COLO668 (cell line): ENCODE measurements at regions not wholly inside any gene's neighbourhood (a gene's known extent, or its start where the extent isn't known, plus 50 kb on each side); places are given as distances from the start of the nearest gene placed in this dataset.

ENCODE experiments used
- DNase-seq: peaks from one replicate; lab custom pipeline; 2025; ENCODE audit not compliant: unreplicated experiment; lab: John Stamatoyannopoulos, UW

DNA sequence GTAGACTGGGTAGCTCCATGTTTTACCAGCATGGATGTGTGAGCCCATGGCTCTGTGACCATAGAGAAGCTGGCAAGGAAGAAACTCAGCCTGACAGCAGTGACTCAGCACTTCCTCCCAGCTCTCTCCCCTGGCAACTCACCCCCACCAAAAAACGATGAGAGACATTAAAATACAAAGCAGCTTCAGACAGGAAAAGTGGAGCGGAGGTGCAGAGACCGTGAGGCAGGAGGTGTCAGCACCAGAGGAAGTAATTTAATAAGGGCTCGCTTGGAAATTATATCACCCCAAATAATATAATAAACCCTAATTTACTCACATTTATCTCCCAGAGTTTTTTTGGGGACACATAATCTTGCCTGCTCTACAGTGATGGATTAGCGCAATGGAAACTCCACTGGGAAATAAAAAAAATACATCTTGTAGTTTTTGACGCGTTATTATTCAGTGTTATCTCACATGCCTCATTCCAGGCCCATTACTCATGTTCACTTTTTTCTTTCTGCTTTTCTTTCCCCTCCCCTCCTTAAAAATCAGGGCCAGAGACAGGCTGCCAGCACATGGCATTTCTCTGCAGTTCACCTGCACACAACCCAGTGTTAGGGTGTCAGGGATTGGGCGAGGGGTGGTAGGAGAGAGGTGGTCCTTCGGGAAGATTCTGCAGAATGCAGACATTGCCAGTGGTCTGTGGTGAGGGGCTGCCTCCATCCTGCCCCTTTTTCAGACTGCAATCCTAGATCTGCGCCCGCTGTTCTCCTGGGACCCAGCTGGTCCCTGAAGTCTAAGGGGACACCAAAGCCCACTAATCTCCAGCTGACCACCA, 170.8 kb downstream of the BUD13 start:
- no peak for DNase-seq

GRCh38 chr11:116600930-116601329, 171.9 kb downstream of the BUD13 start:
- no peak for DNase-seq

DNA sequence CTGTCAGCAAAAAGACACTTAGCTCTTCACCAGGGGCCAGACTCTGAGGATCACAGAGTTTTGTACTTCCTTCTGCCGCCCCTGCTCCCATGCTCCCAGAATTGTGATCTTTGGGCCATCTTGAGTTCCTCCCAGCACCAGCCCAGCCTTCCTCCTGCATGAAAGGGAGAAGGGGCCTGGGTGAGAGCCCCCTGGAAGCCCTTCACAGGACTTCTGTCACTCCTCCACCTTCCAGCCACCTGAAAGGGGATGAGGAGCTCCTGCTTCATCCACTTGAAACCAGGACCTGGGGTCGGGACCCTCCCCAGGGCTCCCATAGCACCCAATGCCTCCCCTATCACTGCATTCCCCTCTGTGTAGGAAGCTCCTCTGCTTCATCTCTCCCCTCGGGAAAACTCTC, 174.2 kb downstream of the BUD13 start:
- no peak for DNase-seq

DNA sequence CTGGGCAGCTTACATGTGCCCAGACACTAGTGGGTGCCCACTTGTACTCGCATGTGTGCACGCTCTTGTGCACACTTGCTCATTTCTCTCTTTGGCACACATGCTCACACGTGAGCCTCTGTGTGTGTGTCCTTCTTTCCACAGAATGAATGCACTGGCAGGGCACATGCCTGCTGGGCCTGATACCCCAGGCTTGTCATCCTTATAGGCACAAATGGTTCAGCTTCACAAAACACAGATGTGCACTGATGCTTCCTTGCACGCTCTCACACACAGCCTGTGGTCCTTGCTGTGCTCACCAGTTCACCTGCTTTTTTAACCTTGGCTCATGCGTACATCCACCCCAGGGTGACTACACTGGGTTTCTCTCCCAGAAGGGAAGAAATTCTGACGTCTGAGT, 174.8 kb downstream of the BUD13 start:
- no peak for DNase-seq

DNA sequence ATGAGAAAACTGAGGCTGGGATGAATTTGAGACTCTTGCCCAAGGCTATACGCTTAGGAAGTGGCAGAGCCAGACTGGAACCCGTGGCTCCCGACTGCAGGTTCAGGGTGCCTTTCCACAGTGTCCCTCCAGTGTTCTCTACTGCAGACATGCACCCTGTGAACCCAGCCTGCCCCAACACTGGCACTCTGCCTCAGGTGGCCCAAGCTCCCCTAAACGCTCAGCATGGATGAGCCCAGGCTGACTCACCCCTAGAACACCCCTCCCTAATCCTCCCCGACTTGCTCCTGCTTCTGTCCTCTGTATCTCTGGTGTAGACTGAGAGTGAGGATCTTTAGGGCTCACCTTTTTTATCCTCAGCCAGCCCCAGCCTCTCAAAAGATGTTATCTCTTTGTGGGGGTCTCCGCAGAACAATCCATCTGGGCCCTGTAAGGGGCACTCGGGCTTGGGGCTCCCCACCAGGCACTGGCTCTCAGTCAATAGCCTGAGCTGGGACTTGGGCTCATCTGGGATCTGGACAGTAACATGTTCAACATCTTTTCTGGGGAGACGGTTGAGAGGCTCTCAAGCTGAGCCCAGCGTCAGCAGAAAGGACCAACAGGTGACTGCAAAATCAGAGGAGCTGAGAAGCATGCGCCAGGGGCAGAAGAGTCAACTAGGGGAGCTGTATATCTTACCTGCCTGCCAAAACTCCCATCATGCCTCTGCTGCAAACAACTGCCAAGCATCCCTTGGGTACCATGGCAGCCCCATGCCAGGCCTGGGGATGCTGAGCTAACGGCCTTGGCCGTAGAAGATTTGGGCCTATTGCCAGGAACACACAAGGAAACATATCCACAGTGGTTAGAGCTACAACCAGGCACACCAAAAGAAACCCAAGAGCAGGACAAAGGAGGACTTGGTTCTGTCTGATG, 176.2 kb downstream of the BUD13 start:
- no peak for DNase-seq

DNA sequence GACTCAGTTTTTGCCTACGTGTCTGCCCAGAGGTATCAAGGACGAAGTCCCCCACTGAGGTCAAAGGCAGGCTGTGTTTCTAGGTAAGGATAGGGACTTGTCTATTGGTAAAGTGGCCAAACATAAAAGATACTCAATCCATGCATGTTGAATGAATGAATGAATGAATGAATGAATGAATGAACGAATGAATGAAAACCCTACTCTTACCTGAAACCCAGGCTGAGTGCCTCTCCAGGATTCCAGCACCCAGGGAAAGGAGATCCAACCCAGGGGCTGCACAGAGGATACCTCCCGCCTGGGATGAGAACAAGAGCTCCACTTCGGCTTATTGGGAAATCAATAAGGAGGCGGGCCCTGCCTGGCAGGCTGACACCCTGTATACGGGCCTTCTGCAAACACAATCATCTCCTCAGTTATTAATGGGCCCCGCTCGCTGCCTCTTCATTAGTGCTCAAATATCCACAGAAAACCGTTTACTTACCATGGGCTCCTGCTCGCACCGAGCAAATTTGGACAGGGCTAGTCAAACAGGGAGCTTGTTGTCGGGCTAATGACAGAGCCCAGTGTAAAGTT, 177.4 kb downstream of the BUD13 start:
- DNase-seq, result peak; percentile 77

GRCh38 chr11:116590844-116591570, 181.8 kb downstream of the BUD13 start:
- DNase-seq, result no peak

- no peak for DNase-seq
Measured at GRCh38 chr11:116589402-116589801, 183.4 kb downstream of the BUD13 start.

DNA sequence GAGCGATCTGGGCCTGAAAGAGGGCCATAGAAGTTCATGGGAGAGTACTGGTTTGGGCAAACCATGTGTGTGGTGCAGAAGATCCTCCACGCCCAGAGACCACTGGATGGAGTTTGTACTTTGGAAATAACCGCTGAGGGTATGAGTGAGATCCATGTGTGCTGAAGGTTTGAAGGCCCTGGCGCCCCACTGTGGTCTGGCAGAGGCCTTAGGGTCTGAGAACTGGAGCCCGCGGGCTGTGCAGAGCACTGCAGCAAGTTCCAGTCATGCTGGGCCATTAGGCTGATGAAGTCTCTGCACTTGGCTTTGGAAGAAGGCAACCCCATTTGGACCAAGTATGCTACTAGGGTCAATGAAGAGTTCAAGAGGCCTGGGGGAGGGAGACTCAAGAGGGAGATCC, 186.4 kb downstream of the BUD13 start:
- DNase-seq, result no peak

- no peak for DNase-seq
Measured at GRCh38 chr11:116582571-116582970, 190.2 kb downstream of the BUD13 start.

GRCh38 chr11:116581349-116581748, 191.4 kb downstream of the BUD13 start:
- no peak for DNase-seq

- DNase-seq, result peak; percentile 20
Measured at GRCh38 chr11:116580799-116581198, 192.0 kb downstream of the BUD13 start.

DNA sequence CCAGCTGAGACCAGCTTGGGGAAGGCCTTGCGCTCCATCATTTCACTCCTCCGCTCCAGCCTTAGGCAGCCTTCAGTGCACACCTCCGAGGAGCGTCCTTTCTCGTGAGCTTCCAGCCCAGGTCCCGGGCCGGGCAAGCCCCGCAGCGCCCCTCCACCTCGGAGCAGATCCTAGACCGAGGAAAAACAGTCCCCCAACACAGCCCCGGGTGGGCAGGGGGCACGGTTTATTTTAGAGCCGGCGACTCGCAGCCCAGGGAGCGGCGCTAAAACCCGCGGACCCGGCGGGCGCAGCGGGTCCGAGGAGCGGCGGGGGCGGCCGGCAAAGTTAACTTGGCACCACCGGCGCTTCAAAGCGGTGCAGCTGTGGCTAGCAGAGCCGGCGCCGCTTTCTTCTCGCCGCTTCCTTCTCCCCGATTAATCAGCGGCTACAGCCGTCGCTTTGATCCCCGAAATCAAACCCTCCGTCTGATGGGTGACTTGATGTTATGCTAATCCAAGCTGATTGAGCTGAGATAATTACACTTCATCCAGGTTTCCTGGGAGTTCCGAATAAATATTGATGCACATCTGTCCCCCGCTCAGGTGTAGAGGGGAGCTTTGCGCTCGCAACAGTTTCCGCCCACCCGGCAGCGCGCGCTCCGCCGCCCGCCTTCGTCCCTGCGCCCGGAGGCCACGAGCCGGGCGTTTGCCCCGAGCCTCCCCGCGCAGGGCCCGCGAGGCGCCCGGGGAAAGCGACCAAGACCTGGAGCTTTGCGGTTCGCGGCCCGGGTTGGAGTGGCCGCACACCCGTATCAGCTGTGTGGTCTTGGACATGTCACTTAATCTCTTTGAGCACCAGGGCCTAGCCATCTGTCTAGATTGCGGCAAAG, 192.7 kb downstream of the BUD13 start:
- DNase-seq, result peak; percentile 50

DNA sequence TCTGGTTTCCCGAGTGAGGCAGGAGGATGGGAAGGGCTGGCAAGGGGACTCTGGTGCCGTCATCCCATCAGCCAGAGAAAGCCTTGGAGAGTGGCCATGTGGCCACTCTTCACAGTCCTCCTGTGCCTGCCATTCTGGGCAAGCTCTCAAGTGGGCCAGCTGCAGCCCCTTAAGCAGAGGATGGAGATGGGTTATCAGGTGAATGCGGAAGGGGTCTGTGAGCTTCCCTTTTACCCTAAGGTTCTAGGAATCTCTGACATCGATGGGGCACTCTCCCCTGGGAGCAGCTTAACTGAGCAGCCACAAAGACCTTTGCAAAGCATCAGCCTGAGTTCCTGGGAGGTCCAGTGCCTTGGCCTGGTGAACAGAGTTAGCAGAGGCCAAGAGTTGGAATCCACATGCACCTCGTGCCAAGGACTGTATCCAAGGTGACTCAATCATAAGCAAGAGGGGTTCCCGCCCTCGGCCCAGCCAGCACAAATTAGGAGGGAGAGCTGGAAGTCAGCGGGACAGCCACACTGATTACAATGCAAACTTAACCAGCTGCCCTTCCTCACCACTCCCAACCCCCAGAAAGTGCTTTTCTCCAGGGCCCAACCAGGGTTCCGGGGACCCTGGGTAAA, 193.6 kb downstream of the BUD13 start:
- peak; percentile 10 for DNase-seq

- no peak for DNase-seq
Measured at GRCh38 chr11:116577956-116578355, 194.8 kb downstream of the BUD13 start.

DNA sequence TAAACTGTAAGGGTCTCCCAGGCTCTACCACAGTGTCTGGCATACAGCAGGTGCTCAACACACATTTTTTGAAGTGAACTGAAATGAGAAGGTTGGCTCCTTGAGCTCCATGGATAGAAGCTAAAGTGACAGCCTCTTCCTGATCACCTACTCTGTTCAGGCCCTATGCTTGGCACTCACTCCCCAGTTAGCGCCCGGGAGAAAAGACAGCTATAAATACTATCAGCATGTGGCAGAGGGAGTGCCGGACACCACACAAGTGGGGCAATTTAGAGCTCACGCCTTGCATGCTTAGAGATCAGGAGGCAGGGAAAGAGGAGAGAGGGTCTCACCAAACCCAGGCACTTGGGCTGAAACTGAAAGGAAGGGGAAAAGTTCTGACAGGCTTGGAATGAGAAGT, 195.5 kb downstream of the BUD13 start:
- no peak for DNase-seq

DNA sequence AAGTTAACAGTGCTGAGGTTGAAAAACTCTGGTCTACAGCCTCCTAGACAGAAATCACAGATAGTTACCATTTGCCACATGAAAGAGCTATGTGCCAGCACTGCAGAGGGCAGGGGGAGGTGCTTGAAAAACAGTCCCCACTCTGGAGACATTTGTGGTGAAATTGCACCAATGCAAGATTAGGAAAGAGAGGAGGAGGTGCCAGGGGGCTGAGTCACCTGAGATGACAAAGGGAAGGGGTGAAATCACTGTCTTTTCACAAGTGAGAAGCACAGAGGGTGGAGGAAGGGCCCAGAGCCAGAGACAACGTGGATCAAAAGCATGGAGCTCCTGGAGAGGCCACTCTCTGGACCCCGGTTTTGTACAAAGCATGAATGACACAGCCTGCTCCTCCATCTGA, 196.3 kb downstream of the BUD13 start:
- DNase-seq, result no peak

GRCh38 chr11:116567721-116568242, 205.0 kb downstream of the BUD13 start:
- no peak for DNase-seq

- no peak for DNase-seq
Measured at GRCh38 chr11:116563712-116564047, 209.1 kb downstream of the BUD13 start.
